Vagina (tissue), 2 donors: ENCODE measurements at regions not wholly inside any gene's neighbourhood (a gene's known extent, or its start where the extent isn't known, plus 50 kb on each side); places are given as distances from the start of the nearest gene placed in this dataset.

Experiments
- DNase-seq, 2 donors: peaks; one replicate each; pipeline ENCODE4 v3.0.0-alpha.2; 2017; ENCODE audit errors: extremely low spot score in 2 of 2
- H3K27ac ChIP-seq: fragments of 200-600 bp; sonication (generic); one replicate; pipeline ENCODE4 v1.5.1; 2019
- H3K27me3 ChIP-seq: fragments of 200-600 bp; sonication (generic); one replicate; pipeline ENCODE4 v1.5.1; 2019
- H3K36me3 ChIP-seq, 2 donors: fragments of 200-600 bp; sonication (generic); one replicate each; pipeline ENCODE4 v1.5.1; 2017 to 2019
- H3K4me1 ChIP-seq: fragments of 200-600 bp; sonication (generic); one replicate; pipeline ENCODE4 v1.5.1; 2019
- H3K4me3 ChIP-seq, 2 donors: fragments of 200-600 bp; sonication (generic); 1 replicate in 1 of 2; 2 replicates in 1 of 2; pipeline ENCODE4 v1.5.1; 2016 to 2019
- H3K9me3 ChIP-seq: fragments of 200-600 bp; sonication (generic); one replicate; pipeline ENCODE4 v1.5.1; 2019
- POLR2A ChIP-seq, 2 donors: fragments of 450-650 bp; IDR thresholded peaks; one replicate each; pipeline ENCODE4 v1.6.1; 2017; ENCODE audit warnings: antibody characterized with exemption in 2 of 2, mild to moderate bottlenecking in 2 of 2, moderate library complexity in 2 of 2
- POLR2AphosphoS5 ChIP-seq, 2 donors: sonication (generic); formaldehyde crosslinking; IDR thresholded peaks; one replicate each; pipeline ENCODE4 v1.9.0; 2017; ENCODE audit warnings: antibody characterized with exemption in 2 of 2, mild to moderate bottlenecking in 2 of 2, low read depth in 1 of 2; ENCODE audit not compliant: insufficient read depth in 1 of 2
- intact Hi-C: fragments of 100-400 bp; cut with DNase I; formaldehyde crosslinking; loops from one replicate; pipeline ENCODE4 v1.15.1; 2023
- TF ChIP-seq, protein P1 (sequence below), 3 experiments: fragments of 450-650 bp in 2 of 3; fragments of 200-600 bp in 1 of 3; sonication (generic) in 1 of 3; IDR thresholded peaks; one replicate each; pipeline ENCODE4 v1.5.1; 2017 to 2019; ENCODE audit warnings: antibody characterized with exemption in 3 of 3, mild to moderate bottlenecking in 2 of 3, moderate library complexity in 2 of 3

DNA sequence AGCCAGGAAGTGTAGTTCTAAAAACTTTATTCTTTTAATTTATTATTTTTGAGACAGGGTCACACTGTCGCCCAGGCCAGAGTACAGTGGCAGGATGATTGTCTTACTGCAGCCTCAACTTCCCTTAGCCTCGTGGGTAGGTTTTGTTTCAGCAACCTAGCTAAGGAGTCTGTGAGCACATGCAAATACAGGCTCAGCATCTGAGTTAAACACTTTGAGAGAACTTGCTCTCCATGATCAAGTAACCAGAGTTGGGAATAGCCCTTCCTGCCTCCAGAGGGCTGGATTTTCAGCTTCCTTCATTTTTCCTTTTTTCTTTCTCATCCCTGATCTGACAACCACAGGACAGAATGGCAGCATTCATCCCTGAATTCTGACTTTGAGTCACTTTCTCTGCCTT lies 871.3 kb downstream of the GALC start:
- intact Hi-C loops = no loop called here
- no peaks in the 10 kb centered on the region for H3K9me3 ChIP-seq
- no peaks in the 10 kb centered on the region for H3K27me3 ChIP-seq
- H3K27ac ChIP-seq = no peak overlapping the region
- no peak for TF ChIP-seq POLR2A (IDR thresholded peaks at IDR 0.05)
- TF ChIP-seq POLR2AphosphoS5 (IDR thresholded peaks at IDR 0.05; ENCODE audit: insufficient read depth in 1 of 2, low read depth in 1 of 2) = no peak
- TF ChIP-seq, protein P1, sequence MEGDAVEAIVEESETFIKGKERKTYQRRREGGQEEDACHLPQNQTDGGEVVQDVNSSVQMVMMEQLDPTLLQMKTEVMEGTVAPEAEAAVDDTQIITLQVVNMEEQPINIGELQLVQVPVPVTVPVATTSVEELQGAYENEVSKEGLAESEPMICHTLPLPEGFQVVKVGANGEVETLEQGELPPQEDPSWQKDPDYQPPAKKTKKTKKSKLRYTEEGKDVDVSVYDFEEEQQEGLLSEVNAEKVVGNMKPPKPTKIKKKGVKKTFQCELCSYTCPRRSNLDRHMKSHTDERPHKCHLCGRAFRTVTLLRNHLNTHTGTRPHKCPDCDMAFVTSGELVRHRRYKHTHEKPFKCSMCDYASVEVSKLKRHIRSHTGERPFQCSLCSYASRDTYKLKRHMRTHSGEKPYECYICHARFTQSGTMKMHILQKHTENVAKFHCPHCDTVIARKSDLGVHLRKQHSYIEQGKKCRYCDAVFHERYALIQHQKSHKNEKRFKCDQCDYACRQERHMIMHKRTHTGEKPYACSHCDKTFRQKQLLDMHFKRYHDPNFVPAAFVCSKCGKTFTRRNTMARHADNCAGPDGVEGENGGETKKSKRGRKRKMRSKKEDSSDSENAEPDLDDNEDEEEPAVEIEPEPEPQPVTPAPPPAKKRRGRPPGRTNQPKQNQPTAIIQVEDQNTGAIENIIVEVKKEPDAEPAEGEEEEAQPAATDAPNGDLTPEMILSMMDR (IDR thresholded peaks at IDR 0.05) = no peak
- no peaks in the 10 kb centered on the region for H3K4me1 ChIP-seq
- H3K4me3 ChIP-seq = no peak overlapping the region
- no peak for DNase-seq
- H3K36me3 ChIP-seq = no peaks in the 10 kb centered on the region

DNA sequence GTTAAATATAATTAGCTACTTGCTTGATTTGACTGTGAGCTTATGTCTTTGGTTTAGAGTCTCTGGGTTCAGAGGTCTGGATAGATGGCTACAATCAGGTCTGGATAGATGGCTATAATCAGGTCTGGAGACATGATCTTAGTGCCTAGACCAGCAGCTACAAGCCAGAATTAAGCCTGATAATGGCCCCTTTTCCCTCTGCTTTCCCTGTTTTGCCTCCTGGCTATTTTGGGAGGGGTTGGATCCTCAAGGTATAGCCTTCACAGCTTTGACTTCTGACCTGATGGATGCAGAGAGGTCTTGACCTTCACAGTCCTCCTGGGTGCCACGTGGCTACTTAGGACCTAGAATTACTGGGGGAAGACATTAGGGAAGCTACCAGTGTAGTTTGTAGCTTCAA lies 877.7 kb downstream of the GALC start:
- DNase-seq = no peak
- intact Hi-C loops = no loop called here
- H3K27me3 ChIP-seq = no peaks in the 10 kb centered on the region
- H3K4me3 ChIP-seq = no peak overlapping the region
- H3K27ac ChIP-seq = no peak overlapping the region
- H3K9me3 ChIP-seq = no peaks in the 10 kb centered on the region
- H3K36me3 ChIP-seq = no peaks in the 10 kb centered on the region
- no peak for TF ChIP-seq POLR2A (IDR thresholded peaks at IDR 0.05)
- TF ChIP-seq, protein P1 (IDR thresholded peaks at IDR 0.05) = no peak
- TF ChIP-seq POLR2AphosphoS5 (IDR thresholded peaks at IDR 0.05; ENCODE audit: insufficient read depth in 1 of 2, low read depth in 1 of 2) = no peak
- H3K4me1 ChIP-seq = no peaks in the 10 kb centered on the region

DNA sequence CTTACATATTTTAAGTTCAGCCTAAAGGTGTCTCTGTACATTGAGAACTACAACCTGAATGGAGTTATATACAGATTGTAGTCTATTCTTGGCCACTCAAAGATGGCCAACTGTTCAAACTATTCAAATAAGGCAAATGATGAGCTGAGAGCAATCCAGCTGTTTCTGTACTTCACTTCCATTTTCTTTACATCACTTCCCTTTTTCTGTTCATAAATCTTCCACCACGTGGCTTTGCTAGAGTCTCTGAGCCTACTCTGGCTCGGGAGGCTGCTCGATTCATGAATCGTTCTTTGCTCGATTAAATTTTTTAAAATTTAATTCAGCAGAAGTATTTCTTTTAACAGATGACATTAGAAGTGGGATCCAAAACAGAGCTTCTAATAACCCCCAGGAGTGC lies 879.7 kb downstream of the GALC start:
- Histone ChIP-seq H3K36me3 (no peaks in the 10 kb centered on the region), H3K27me3 (no peaks in the 10 kb centered on the region), H3K4me3 (no peak overlapping the region), H3K27ac (no peak overlapping the region), H3K4me1 (no peaks in the 10 kb centered on the region), H3K9me3 (no peaks in the 10 kb centered on the region)
- DNase-seq = no peak
- TF ChIP-seq POLR2A (IDR thresholded peaks at IDR 0.05) = no peak
- no peak for TF ChIP-seq POLR2AphosphoS5 (IDR thresholded peaks at IDR 0.05; ENCODE audit: insufficient read depth in 1 of 2, low read depth in 1 of 2)
- TF ChIP-seq, protein P1 (IDR thresholded peaks at IDR 0.05) = no peak
- intact Hi-C loops = no loop called here

DNA sequence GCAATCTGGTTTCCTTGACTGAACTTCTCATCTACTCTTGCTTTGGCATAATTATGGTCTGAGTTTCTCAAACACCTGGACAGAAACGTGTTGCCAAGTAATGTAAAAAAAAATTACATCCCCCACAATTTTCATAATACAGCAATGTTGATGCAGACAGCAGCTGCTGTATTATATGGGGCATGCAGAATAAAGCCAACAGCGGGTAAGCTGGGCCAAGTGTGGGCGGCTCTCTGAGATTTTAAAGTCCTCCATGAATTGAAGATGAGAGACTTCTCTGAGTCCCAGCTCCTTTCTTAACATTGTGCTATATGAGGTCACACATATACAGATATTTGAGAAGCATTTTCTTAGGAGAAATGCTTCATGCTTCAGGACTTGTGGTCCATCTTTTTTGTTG lies 881.2 kb downstream of the GALC start:
- no peak for DNase-seq
- intact Hi-C loops = no loop called here
- Histone ChIP-seq H3K27ac (no peak overlapping the region), H3K27me3 (no peaks in the 10 kb centered on the region), H3K4me3 (no peak overlapping the region), H3K9me3 (no peaks in the 10 kb centered on the region), H3K36me3 (no peaks in the 10 kb centered on the region), H3K4me1 (no peaks in the 10 kb centered on the region)
- TF ChIP-seq, protein P1 (IDR thresholded peaks at IDR 0.05) = no peak
- TF ChIP-seq POLR2AphosphoS5 (IDR thresholded peaks at IDR 0.05; ENCODE audit: insufficient read depth in 1 of 2, low read depth in 1 of 2) = no peak
- TF ChIP-seq POLR2A (IDR thresholded peaks at IDR 0.05) = no peak

DNA sequence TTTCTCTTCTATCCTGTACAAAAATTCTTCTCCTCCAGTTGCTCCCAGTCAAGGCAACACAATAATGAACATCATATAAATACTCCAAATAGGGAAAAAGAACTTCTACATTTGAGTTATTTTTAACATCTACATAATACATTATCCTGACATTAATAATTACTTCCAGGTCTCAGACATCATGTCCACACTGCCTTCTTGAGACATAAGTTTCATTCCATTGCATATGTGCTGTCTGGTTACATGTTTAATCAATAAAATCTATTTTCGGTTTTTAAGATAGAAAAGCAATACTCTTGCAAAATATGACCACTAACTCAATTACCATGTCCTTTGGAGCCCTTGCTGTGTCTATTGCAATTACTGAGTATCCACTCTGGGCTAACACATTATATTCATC lies 881.9 kb downstream of the GALC start:
- no peaks in the 10 kb centered on the region for H3K36me3 ChIP-seq
- TF ChIP-seq POLR2A (IDR thresholded peaks at IDR 0.05) (no peak), POLR2AphosphoS5 (IDR thresholded peaks at IDR 0.05; ENCODE audit: insufficient read depth in 1 of 2, low read depth in 1 of 2) (no peak)
- TF ChIP-seq, protein P1 (IDR thresholded peaks at IDR 0.05) = no peak
- no peaks in the 10 kb centered on the region for H3K4me1 ChIP-seq
- H3K27me3 ChIP-seq = no peaks in the 10 kb centered on the region
- H3K4me3 ChIP-seq = no peak overlapping the region
- DNase-seq = no peak
- H3K9me3 ChIP-seq = no peaks in the 10 kb centered on the region
- H3K27ac ChIP-seq = no peak overlapping the region
- intact Hi-C loops = no loop called here
